ENCODE measurements at regions not wholly inside any gene's neighbourhood (a gene's known extent, or its start where the extent isn't known, plus 50 kb on each side); places are given as distances from the start of the nearest gene placed in this dataset.

GRCh38 chr4:83851261-83852084 lies 315.6 kb downstream of the GPAT3 start:
- no peak for ATAC-seq
- no peak for DNase-seq
- intact Hi-C loops (cut with DNase I): loop anchor here in 1 of 2 donors (10.0 kb wide), 1 partner anchor 77 kb away; no protein-coding TSS in a partner anchor

- no peak for DNase-seq
- intact Hi-C loops (cut with DNase I): loop anchor here in 1 of 2 donors (10.0 kb wide), 1 partner anchor 76 kb away; no protein-coding TSS in a partner anchor
- no peak for ATAC-seq
Measured at GRCh38 chr4:83850435-83850834, 314.5 kb downstream of the GPAT3 start.

- DNase-seq: no peak
- ATAC-seq: peak in 1 of 2 donors; percentile 79
- intact Hi-C loops (cut with DNase I): loop anchor here in 1 of 2 donors (10.0 kb wide), 1 partner anchor 202 kb away; no protein-coding TSS in a partner anchor
Measured at GRCh38 chr4:83846193-83846830, 310.4 kb downstream of the GPAT3 start.

GRCh38 chr4:83839615-83840014 lies 303.7 kb downstream of the GPAT3 start:
- DNase-seq (no peak), ATAC-seq (no peak)
- intact Hi-C loops (cut with DNase I): loop anchor here in 1 of 2 donors (10.0 kb wide), 1 partner anchor 195 kb away; no protein-coding TSS in a partner anchor

- DNase-seq (no peak), ATAC-seq (peak; percentile 66 to 89)
- intact Hi-C loops (cut with DNase I): no loop called here
Measured at GRCh38 chr4:83837614-83838308, 301.9 kb downstream of the GPAT3 start.

- intact Hi-C loops (cut with DNase I): no loop called here
- no peak for DNase-seq
Measured at GRCh38 chr4:83833920-83834319, 298.0 kb downstream of the GPAT3 start.

GRCh38 chr4:83832110-83832825 lies 296.4 kb downstream of the GPAT3 start:
- ATAC-seq (no peak), DNase-seq (no peak)
- intact Hi-C loops (cut with DNase I): no loop called here

More at GRCh38 chr4:83833920-83834319, 298.0 kb downstream of the GPAT3 start:
- no peak for ATAC-seq

GRCh38 chr4:83831588-83831987 lies 295.7 kb downstream of the GPAT3 start:
- intact Hi-C loops (cut with DNase I): no loop called here
- no peak for DNase-seq
- ATAC-seq: no peak

GRCh38 chr4:83830138-83830888 lies 294.4 kb downstream of the GPAT3 start:
- peak; percentile 94 to 95 for ATAC-seq

GRCh38 chr4:83828601-83829000 lies 292.7 kb downstream of the GPAT3 start:
- DNase-seq: no peak
- intact Hi-C loops (cut with DNase I): no loop called here
- ATAC-seq: no peak

More at GRCh38 chr4:83830138-83830888, 294.4 kb downstream of the GPAT3 start:
- intact Hi-C loops (cut with DNase I): no loop called here
- DNase-seq: peak; percentile 27

- ATAC-seq: no peak
Measured at GRCh38 chr4:83821493-83821892, 285.6 kb downstream of the GPAT3 start.

GRCh38 chr4:83819582-83819981 lies 283.7 kb downstream of the GPAT3 start:
- intact Hi-C loops (cut with DNase I): no loop called here
- no peak for ATAC-seq
- no peak for DNase-seq

More at GRCh38 chr4:83821493-83821892, 285.6 kb downstream of the GPAT3 start:
- intact Hi-C loops (cut with DNase I): no loop called here
- no peak for DNase-seq

GRCh38 chr4:83810428-83810827 lies 274.5 kb downstream of the GPAT3 start:
- DNase-seq: no peak
- no peak for ATAC-seq
- intact Hi-C loops (cut with DNase I): no loop called here

- ATAC-seq: no peak
- intact Hi-C loops (cut with DNase I): no loop called here
- no peak for DNase-seq
Measured at GRCh38 chr4:83809581-83809980, 273.7 kb downstream of the GPAT3 start.

GRCh38 chr4:83793481-83793880 lies 257.6 kb downstream of the GPAT3 start:
- intact Hi-C loops (cut with DNase I): no loop called here
- no peak for DNase-seq
- no peak for ATAC-seq

- DNase-seq (no peak), ATAC-seq (no peak)
- intact Hi-C loops (cut with DNase I): no loop called here
Measured at GRCh38 chr4:83785891-83786290, 250.0 kb downstream of the GPAT3 start.

- intact Hi-C loops (cut with DNase I): no loop called here
- ATAC-seq (no peak), DNase-seq (no peak)
Measured at GRCh38 chr4:83783215-83783614, 247.3 kb downstream of the GPAT3 start.

GRCh38 chr4:83782591-83782990 lies 246.7 kb downstream of the GPAT3 start:
- DNase-seq: no peak
- ATAC-seq: no peak
- intact Hi-C loops (cut with DNase I): no loop called here
